ENCODE measurements at regions not wholly inside any gene's neighbourhood (a gene's known extent, or its start where the extent isn't known, plus 50 kb on each side); places are given as distances from the start of the nearest gene placed in this dataset.
A peak's percentile ranks its signal among the peaks of the same experiment; 100 is the strongest.
"Not testable (repeated sequence)": the region's sequence is repeated elsewhere in the genome, so short reads cannot be mapped to it uniquely, and the experiment has no call there.

DNA sequence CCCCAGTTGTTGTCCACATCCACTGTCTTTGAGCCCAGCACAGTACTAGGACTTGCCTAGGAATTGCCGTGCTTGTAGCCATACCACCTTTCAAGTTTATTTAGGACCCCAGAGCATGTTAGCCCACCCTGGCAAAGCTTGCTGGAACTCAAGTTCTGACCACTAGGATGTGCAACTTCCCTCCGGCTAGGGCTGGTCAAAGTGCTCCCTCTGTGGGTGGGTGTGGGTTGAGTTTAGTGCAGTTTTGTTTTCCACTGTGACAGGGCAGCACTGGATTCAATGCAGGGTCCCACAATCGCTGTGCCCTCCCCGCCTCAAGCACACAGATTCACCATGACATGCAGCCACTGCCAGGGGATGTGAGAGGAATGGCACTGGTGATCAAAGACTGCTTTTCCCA is 96.0 kb downstream of the RASGEF1B start:
- DNase-seq (ENCODE audit: low spot score): no peak

GRCh38 chr4:81369886-81370285 is 101.8 kb downstream of the RASGEF1B start:
- DNase-seq (ENCODE audit: low spot score): no peak

- DNase-seq (ENCODE audit: low spot score): no peak
These were observed 104.9 kb downstream of the RASGEF1B start for GRCh38 chr4:81366779-81367178.

GRCh38 chr4:81360737-81361136 is 111.0 kb downstream of the RASGEF1B start:
- no peak for DNase-seq (ENCODE audit: low spot score)

DNA sequence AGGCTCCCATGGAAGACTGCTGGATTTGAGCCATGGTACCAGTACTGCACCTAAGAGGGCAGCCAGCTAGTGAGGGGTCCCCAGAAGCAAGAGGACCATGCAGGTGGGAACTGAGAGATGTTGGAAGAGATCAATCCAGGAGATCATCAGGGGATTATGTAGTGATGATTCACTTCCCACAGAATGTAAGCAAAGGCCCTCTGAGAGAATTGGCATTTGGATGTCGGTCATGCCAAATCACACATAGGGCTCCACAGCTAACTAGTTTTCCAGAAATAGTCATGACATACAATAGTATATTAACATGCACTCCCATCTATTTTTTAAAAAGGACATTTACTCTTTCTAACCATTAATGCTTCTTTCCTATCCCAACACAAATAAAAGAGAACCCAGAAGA is 112.5 kb downstream of the RASGEF1B start:
- no peak for DNase-seq (ENCODE audit: low spot score)

- DNase-seq (ENCODE audit: low spot score): no peak
These were observed 113.6 kb downstream of the RASGEF1B start for GRCh38 chr4:81358154-81358553.

- DNase-seq (ENCODE audit: low spot score): no peak
These were observed 115.1 kb downstream of the RASGEF1B start for GRCh38 chr4:81356621-81357020.

GRCh38 chr4:81355136-81355535 is 116.6 kb downstream of the RASGEF1B start:
- DNase-seq (ENCODE audit: low spot score): no peak

DNA sequence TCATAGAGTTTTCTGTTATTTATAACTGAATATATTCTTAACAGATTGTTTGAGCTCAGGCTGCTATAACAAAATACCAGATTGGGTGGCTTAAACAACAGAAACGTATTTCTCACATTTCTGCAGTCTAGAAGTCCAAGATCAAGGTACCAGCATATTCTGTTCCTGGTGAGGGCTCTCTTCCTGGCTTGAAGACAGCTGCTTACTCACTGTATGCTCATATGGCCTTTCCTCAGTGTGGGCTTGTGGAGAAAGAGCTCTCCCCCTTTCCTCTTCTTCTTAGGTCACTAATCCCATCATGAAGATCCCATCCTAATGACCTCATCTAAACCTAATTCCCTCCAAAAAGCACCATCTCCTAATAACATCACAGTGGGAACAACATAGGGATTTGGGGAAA is 117.8 kb downstream of the RASGEF1B start:
- DNase-seq (ENCODE audit: low spot score): no peak

DNA sequence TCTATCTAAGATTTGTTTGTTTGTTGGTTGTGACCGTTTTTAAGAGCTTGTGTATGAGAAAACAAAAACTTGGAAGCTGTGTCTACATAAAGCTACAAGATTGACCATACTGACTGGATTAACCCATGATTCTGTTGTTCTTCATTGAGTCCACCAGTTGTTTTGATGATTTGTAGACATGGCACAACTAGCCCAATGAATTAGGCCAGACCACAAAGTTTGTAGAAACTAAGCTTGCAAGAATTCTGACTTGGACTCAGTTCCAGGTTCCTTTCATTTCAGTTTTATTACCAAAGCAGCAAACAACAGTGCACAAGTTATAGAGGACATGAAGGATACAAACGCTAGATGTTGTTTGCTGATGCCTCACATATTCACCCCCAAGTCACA is 119.3 kb downstream of the RASGEF1B start:
- no peak for DNase-seq (ENCODE audit: low spot score)

DNA sequence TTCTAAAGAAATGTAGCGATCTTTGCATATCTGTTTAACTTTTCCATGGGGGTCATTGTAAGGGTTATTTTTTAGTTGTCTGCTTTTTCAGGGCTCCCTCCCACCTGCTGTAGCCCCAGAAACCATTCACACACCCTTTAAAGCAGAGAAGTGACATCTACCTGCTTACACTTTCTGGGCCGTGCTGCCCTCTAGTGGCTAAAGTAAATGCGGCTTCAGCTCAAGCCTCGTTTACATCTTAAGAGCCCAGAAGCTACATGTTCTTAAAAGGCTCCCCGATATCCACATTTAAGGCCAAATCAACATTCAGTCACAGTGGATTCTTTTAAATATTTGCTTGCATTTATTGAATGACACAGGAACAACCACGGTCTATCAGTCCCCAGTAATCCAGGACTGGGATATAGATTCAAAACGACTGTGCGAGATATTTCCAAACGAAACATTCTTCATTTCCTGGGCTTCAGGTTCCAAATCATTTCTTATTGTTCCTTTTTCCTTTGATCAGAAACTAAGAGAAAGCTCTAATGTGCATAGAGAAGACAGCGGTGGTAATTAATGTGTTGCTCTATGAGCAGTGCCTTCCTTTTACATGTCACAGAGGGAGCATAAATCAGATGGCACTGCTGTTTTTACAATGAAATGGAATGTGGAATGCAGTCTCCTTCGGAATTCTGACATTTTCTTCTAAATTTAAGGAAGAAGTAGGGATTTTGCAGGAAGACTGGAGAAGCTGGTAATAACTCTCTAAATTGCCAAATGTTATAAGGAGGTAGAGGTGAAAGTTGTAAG is 119.9 kb downstream of the RASGEF1B start:
- DNase-seq (ENCODE audit: low spot score): peak; percentile 54

- no peak for DNase-seq (ENCODE audit: low spot score)
These were observed 121.7 kb downstream of the RASGEF1B start for GRCh38 chr4:81350040-81350439.

GRCh38 chr4:81348778-81349094 is 123.0 kb downstream of the RASGEF1B start:
- DNase-seq (ENCODE audit: low spot score): no peak

GRCh38 chr4:81348086-81348777 is 123.5 kb downstream of the RASGEF1B start:
- no peak for DNase-seq (ENCODE audit: low spot score)

- DNase-seq (ENCODE audit: low spot score): no peak
These were observed 125.0 kb downstream of the RASGEF1B start for GRCh38 chr4:81346719-81347118.

DNA sequence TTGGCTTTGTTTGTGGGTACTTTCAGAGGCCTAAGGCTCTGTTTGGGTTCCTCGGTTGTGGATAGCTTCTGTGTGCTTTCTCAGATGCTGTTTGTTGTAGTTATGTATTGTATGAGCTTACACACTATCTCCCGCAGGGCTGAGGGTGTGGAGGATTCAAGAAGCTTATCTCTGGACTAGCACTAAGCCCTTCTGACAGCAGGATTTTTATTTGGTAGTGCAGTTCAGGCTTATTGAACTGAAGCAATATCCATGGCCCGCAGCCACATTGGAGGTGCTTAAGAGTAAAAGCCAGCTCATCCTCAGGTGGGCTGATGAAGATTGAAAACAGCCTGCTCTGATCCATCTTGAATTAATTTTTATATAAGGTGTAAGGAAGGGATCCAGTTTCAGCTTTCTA is 128.2 kb downstream of the RASGEF1B start:
- DNase-seq (ENCODE audit: low spot score): no peak

DNA sequence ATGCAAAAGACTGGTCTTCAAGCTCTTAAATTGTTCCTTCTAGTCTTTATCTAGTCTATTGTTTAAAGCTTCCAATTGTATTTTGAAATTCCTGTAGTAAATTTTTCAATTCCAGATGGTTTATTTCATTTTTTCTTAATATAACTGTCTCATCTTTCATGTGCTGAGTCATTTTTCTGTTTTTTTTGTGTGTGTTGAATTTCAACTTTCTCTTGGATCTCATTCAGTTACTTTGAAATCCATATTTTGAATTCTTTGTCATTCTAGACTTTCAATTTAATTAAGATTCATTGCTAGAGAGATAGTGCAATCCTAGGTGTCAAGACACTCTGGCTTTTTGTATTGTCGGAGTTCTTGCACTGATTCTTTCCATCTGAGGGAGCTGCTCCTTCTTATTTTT is 128.0 kb upstream of the PRKG2 start:
- DNase-seq (ENCODE audit: low spot score): no peak

DNA sequence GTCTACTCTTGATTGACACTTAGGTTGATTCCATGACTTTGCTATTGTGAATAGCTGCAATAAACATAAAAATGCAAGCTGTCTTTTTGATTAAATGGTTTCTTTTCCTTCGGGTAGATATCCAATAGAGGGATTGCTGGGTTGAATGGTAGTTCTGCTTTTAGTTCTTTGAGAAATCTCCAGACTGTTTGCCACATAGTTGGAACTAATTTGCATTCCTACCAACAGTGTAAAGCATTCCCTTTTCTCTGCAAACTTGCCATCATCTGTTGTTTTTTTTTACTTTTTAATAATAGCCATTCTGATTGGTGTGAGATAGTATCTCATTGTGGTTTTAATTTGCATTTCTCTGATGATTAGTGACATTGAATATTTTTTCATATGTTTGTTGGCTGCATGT is 122.2 kb upstream of the PRKG2 start:
- DNase-seq (ENCODE audit: low spot score): no peak

DNA sequence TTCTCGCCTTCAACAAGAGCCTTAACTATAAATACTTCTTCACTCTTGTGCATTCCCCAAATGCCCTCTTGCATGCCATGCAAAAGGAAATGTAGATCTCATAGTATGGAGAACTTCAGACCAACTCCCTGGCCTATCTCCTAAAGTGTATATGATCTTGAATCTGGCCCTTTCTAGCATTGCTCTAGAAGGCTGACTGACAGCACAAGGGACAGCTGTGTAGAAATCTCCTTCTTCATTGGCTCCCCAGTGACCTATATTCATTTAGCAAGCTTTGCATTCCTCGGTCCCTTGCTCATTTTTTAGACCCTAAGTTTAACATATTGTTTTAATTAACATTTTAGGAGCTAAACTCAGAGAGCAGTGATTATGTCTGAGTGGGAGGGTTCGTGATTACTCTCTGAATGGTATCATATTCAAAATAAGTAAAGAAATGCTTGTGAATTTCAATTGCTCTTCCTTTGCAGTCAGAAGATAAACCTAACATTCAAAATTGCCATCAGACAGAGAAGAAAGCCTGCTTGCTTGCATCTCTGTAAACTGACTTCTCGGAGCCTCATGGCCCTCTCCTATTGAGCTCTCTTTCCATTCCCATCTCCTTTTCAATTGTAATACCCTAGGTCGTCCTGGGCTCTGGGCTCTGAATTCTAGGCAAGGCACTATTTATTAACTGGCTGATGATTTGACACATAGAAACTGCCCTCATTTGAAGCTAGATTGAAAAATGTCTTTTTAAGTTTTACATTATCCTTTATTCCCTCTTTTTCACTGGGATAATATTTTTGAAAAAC is 120.3 kb upstream of the PRKG2 start:
- DNase-seq (ENCODE audit: low spot score): no peak

DNA sequence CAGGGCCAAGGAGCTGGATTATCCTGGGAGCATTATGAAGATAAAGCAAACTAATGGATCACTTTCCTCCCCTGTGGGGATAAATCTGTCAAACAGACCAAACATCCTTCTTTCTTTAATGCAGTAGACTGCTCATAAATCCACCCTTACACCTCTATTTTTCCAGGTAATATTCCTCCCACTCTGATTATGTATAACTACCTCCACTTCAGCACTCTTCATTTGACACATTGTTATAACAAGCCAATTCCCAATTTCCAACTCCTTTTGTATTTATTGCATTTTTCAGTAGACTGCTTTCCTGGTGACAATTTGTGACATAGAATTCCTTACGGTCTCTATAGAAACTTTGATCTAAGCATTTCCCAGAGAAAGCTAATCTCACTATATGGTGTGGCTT is 115.0 kb upstream of the PRKG2 start:
- no peak for DNase-seq (ENCODE audit: low spot score)

DNA sequence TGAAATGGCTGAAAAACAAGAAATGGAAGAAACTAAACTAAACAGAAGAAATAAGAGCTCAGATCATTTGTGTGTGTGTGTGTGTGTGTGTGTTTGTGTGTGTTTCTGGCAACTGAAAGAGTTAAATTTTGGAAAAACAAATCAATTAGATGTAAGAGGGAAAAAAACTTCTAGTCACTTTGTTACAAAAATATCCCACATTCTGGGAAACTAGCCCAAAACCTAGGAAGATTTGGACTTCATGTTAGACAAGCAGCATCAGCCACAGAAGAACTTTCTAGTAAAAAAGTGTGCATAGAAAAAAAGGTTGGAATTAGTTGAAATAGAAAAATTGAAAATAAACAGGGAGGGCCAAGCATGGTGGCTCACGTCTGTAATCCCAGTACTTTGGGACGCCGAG is 111.6 kb upstream of the PRKG2 start:
- DNase-seq (ENCODE audit: low spot score): no peak

DNA sequence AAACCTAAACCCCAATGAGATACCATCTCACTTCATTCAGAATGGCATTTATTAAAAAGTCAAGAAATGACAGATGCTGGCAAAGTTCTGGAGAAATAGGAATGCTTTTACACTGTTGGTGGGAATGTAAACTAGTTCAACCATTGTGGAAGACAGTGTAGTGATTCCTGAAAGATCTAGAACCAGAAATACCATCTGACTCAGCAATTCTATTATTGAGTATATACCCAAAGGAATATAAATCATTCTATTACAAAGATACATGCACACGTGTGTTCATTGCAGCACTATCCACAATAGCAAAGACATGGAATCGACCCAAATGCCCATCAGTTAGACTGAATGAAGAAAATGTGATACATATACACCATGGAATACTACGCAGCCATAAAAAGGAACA is 109.6 kb upstream of the PRKG2 start:
- not testable (repeated sequence) for DNase-seq (ENCODE audit: low spot score)

GRCh38 chr4:81319657-81320056 is 104.6 kb upstream of the PRKG2 start:
- no peak for DNase-seq (ENCODE audit: low spot score)
